ENCODE measurements at regions not wholly inside any gene's neighbourhood (a gene's known extent, or its start where the extent isn't known, plus 50 kb on each side); places are given as distances from the start of the nearest gene placed in this dataset.

DNA sequence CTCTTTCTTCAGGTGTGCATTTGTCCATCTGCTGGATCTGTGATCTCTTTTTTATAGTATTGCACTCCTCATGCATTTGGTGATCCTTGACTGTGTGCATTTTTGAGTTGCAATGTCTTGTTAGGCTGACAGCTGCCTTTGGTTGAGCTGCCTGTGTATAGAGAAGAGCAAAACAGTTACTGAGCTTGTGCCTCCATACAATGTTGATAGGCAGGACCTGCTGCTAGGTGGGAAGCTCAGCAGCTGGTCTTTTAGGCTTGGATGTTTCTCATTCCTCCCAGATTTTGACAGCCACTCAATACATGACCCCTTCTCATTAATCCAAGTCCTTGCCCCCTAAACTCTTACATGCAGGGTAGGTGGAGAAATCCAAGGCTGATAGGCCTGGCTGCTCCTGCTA lies 74.8 kb upstream of the PIAS1 start:
- TF ChIP-seq, protein P1, sequence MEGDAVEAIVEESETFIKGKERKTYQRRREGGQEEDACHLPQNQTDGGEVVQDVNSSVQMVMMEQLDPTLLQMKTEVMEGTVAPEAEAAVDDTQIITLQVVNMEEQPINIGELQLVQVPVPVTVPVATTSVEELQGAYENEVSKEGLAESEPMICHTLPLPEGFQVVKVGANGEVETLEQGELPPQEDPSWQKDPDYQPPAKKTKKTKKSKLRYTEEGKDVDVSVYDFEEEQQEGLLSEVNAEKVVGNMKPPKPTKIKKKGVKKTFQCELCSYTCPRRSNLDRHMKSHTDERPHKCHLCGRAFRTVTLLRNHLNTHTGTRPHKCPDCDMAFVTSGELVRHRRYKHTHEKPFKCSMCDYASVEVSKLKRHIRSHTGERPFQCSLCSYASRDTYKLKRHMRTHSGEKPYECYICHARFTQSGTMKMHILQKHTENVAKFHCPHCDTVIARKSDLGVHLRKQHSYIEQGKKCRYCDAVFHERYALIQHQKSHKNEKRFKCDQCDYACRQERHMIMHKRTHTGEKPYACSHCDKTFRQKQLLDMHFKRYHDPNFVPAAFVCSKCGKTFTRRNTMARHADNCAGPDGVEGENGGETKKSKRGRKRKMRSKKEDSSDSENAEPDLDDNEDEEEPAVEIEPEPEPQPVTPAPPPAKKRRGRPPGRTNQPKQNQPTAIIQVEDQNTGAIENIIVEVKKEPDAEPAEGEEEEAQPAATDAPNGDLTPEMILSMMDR (conservative IDR thresholded peaks at IDR 0.05 in 1 of 2, IDR thresholded peaks at IDR 0.05 in 1 of 2; ENCODE audit: extremely low read depth in 1 of 2, insufficient read depth in 1 of 2, low read depth in 1 of 2, low read length in 2 of 2) = no peak
- no peak for TF ChIP-seq EZH2 (IDR thresholded peaks at IDR 0.05; ENCODE audit: borderline replicate concordance, low read length)

Measured in mammary epithelial cell (primary cell).